HCT116 (cell line): ENCODE measurements at regions not wholly inside any gene's neighbourhood (a gene's known extent, or its start where the extent isn't known, plus 50 kb on each side); places are given as distances from the start of the nearest gene placed in this dataset.

Experiments
- ATAC-seq: fragments of 200-7000 bp; cut with Tn5 transposase; 2 replicates; pipeline ENCODE4 v1.9.1; 2020; ENCODE audit warnings: mild to moderate bottlenecking, moderate library complexity
- BruUV-seq: library from RNA; stranded (reverse); fragments of 400-500 nt; replicated peaks from 2 replicates; lab custom pipeline; 2021; lab: Mats Ljungman, UMichigan
- CTCF ChIA-PET: fragments of 300-600 bp; sonication (Branson Sonifier 250); formaldehyde crosslinking; loops from one replicate; lab custom pipeline; 2021; ENCODE audit warnings: antibody characterized with exemption; lab: Charles Lee
- POLR2A ChIA-PET: fragments of 300-600, 350-600 bp; sonication (Branson Sonifier 250); formaldehyde crosslinking; loops from one replicate; lab custom pipeline; 2021; ENCODE audit warnings: antibody characterized with exemption; lab: Charles Lee
- RAD21 ChIA-PET, 2 experiments: fragments of 300-600 bp; sonication (Branson Sonifier 250); formaldehyde crosslinking; loops; one replicate each; lab custom pipeline; 2023; ENCODE audit warnings: low total read pairs in 2 of 2; ENCODE audit not compliant: uncharacterized antibody in 2 of 2, unreplicated experiment in 2 of 2, low non-redundant PET in 1 of 2; lab: Charles Lee
- DNase-seq: peaks from one replicate; pipeline ENCODE4 v3.0.0-alpha.2; 2010; ENCODE audit warnings: low read depth, low spot score
- H2AFZ ChIP-seq: fragments of 200-600 bp; shearing (Covaris generic), sonication (generic); 2 replicates; pipeline ENCODE4 v1.6.1; 2017; ENCODE audit warnings: low read depth, mixed run types, mixed read lengths, antibody characterized with exemption, low read length; ENCODE audit not compliant: poor library complexity, severe bottlenecking
- H3K27ac ChIP-seq: 2 replicates; pipeline ENCODE4 v1.5.1; 2012; ENCODE audit warnings: low read depth, low read length
- H3K27me3 ChIP-seq: fragments of 200-600 bp; sonication (generic); 2 replicates; pipeline ENCODE4 v1.6.1; 2016; ENCODE audit warnings: mixed run types, low read length, mixed read lengths; ENCODE audit not compliant: insufficient read depth
- H3K36me3 ChIP-seq, 2 experiments: fragments of 200-500 bp in 1 of 2; fragments of 200-600 bp in 1 of 2; sonication (Bioruptor generic) in 1 of 2; sonication (generic) in 1 of 2; 2 replicates each; pipeline versions ENCODE4 v1.5.1 to v1.6.1; 2014 to 2016; ENCODE audit warnings: low read length in 2 of 2, inconsistent platforms in 1 of 2, mixed read lengths in 1 of 2, mixed run types in 1 of 2; ENCODE audit not compliant: insufficient read depth in 2 of 2, control insufficient read depth in 1 of 2
- H3K4me1 ChIP-seq, 2 experiments: fragments of 200-600 bp in 1 of 2; sonication (generic) in 1 of 2; 2 replicates each; pipeline versions ENCODE4 v1.5.1 to v1.6.1; 2012 to 2017; ENCODE audit warnings: low read length in 2 of 2, inconsistent platforms in 1 of 2, mild to moderate bottlenecking in 1 of 2, mixed read lengths in 1 of 2, mixed run types in 1 of 2, moderate library complexity in 1 of 2; ENCODE audit not compliant: insufficient read depth in 2 of 2, control insufficient read depth in 1 of 2
- H3K4me2 ChIP-seq: fragments of 200-600 bp; sonication (generic); 2 replicates; pipeline ENCODE4 v1.6.1; 2017; ENCODE audit warnings: mixed run types, low read length, mixed read lengths
- H3K4me3 ChIP-seq, 2 experiments: fragments of 200-600 bp in 1 of 2; sonication (generic) in 1 of 2; replicated peaks in 1 of 2; 2 replicates each; pipeline ENCODE4 v1.5.1; 2011 to 2016; ENCODE audit warnings: low read length in 2 of 2, control low read depth in 1 of 2, low read depth in 1 of 2, mild to moderate bottlenecking in 1 of 2, mixed read lengths in 1 of 2, mixed run types in 1 of 2
- H3K79me2 ChIP-seq: fragments of 200-600 bp; sonication (generic); 2 replicates; pipeline ENCODE4 v1.6.1; 2017; ENCODE audit warnings: mild to moderate bottlenecking, mixed run types, low read length, moderate library complexity, mixed read lengths; ENCODE audit not compliant: insufficient read depth
- H3K9ac ChIP-seq: fragments of 200-600 bp; sonication (generic); 2 replicates; pipeline ENCODE4 v1.6.1; 2016; ENCODE audit warnings: low read length, mixed read lengths
- H3K9me2 ChIP-seq: fragments of 200-600 bp; sonication (generic), shearing (Covaris generic); 2 replicates; pipeline ENCODE4 v1.6.1; 2017; ENCODE audit warnings: mixed run types, mild to moderate bottlenecking, moderate library complexity; ENCODE audit not compliant: insufficient read depth
- H3K9me3 ChIP-seq, 2 experiments: fragments of 200-500 bp in 1 of 2; fragments of 200-600 bp in 1 of 2; sonication (Bioruptor generic) in 1 of 2; sonication (generic) in 1 of 2; 2 replicates each; pipeline ENCODE4 v1.6.1; 2014 to 2017; ENCODE audit warnings: low read length in 2 of 2, mixed read lengths in 2 of 2, inconsistent platforms in 1 of 2, low read depth in 1 of 2, mild to moderate bottlenecking in 1 of 2, mixed run types in 1 of 2, moderate library complexity in 1 of 2; ENCODE audit not compliant: control insufficient read depth in 1 of 2, insufficient read depth in 1 of 2
- H4K20me1 ChIP-seq: fragments of 200-600 bp; sonication (generic), shearing (Covaris generic); 2 replicates; pipeline ENCODE4 v1.6.1; 2017; ENCODE audit warnings: mixed run types, mild to moderate bottlenecking, moderate library complexity; ENCODE audit not compliant: insufficient read depth
- CBX3 ChIP-seq: IDR thresholded peaks from 2 replicates; pipeline ENCODE4 v1.6.1; 2012; ENCODE audit warnings: low read depth
- ELF1 ChIP-seq: IDR thresholded peaks from 2 replicates; pipeline ENCODE4 v1.6.1; 2012; ENCODE audit warnings: low read depth, borderline replicate concordance
- EZH2phosphoT487 ChIP-seq: fragments of 200-600 bp; IDR thresholded peaks from 2 replicates; pipeline ENCODE4 v1.6.1; 2018; ENCODE audit warnings: antibody characterized with exemption, borderline replicate concordance
- FOSL1 ChIP-seq: IDR thresholded peaks from 2 replicates; pipeline ENCODE4 v1.6.1; 2012; ENCODE audit warnings: low read depth
- POLR2A ChIP-seq: IDR thresholded peaks from 2 replicates; pipeline ENCODE4 v1.7.0; 2011; ENCODE audit warnings: borderline replicate concordance; ENCODE audit not compliant: insufficient read depth, insufficient read length; ENCODE audit errors: extremely low read depth
- POLR2AphosphoS5 ChIP-seq: IDR thresholded peaks from 2 replicates; pipeline ENCODE4 v1.6.1; 2011; ENCODE audit warnings: mild to moderate bottlenecking, low read depth, low read length, moderate library complexity
- RAD21 ChIP-seq: IDR thresholded peaks from 2 replicates; pipeline ENCODE4 v1.6.1; 2012; ENCODE audit warnings: low read depth, mild to moderate bottlenecking
- YY1 ChIP-seq: IDR thresholded peaks from 2 replicates; pipeline ENCODE4 v1.6.1; 2011; ENCODE audit warnings: low read length, low read depth, moderate library complexity, mild to moderate bottlenecking; ENCODE audit not compliant: insufficient replicate concordance; ENCODE audit errors: extremely low read depth
- ZNF274 ChIP-seq: fragments of 200-500 bp; sonication (Bioruptor generic); IDR thresholded peaks from 2 replicates; pipeline ENCODE4 v1.6.1; 2014; ENCODE audit warnings: mild to moderate bottlenecking, low read depth, low read length, inconsistent platforms
- intact Hi-C: fragments of 100-400 bp; cut with micrococcal nuclease; formaldehyde crosslinking; loops from 2 replicates; pipeline ENCODE4 v1.10.0; 2022
- TF ChIP-seq, protein P1 (sequence below): IDR thresholded peaks from 2 replicates; pipeline ENCODE4 v1.6.1; 2012; ENCODE audit warnings: low read depth
- TF ChIP-seq, protein P2 (sequence below): IDR thresholded peaks from 2 replicates; pipeline ENCODE4 v1.6.1; 2011; ENCODE audit warnings: mild to moderate bottlenecking, low read length, moderate library complexity; ENCODE audit not compliant: insufficient replicate concordance; ENCODE audit errors: extremely low read depth

DNA sequence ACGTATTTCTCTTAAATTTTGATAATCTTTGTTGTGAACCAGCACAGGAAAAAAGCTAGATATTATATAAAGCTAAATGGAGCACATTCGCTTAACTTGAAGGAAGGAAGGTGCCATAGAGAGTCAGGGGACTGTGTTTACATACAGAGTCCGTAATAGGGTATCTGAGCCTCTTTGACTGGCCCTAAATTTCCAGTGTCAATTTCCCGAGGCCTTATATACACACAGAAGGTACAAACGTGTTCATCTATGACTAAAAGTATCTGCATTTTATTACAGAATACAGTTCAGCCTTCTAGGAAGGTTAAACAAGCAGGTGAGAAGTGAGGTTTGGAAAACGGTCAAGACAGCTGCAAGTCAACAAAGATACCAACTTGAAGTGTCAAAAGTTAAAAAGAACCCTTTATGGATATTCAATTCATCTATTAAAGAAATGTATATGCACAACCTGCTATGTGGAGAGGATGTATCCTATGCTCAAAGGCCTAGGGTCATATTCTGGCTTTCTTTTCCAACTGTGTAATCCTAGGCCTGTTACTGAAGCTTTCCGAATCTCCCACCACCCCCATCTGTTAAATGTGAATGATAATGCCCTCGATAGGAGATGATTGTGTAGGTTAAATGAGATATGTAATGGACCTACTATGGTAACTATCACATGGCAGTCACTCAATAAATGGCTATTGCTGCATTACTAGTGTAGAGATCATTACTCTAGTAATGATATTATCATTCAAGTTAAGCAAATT lies 263.7 kb upstream of the MAF start:
- intact Hi-C loops: no loop called here
- Histone ChIP-seq H3K9me2 (no peaks in the 10 kb centered on the region), H2AFZ (no peak overlapping the region), H3K4me2 (no peak overlapping the region), H4K20me1 (no peaks in the 10 kb centered on the region), H3K36me3 (no peaks in the 10 kb centered on the region), H3K27ac (no peak overlapping the region), H3K4me3 (no peak overlapping the region), H3K4me1 (no peaks in the 10 kb centered on the region), H3K9me3 (peaks cover 47 to 49% of the 10 kb centered on the region in 2 experiments; a peak in 2 of 4 replicates)
- POLR2A ChIA-PET: no interaction called here
- CTCF ChIA-PET: no interaction called here
- no TSS peak for BruUV-seq
- TF ChIP-seq POLR2A (no peak), ZNF274 (no peak), CBX3 (no peak), EZH2phosphoT487 (no peak), RAD21 (no peak), YY1 (no peak)
- TF ChIP-seq, all 23 proteins: peak for 0
- Histone ChIP-seq H3K79me2 (no peaks in the 10 kb centered on the region), H3K27me3 (no peaks in the 10 kb centered on the region), H3K9ac (no peak overlapping the region)
- RAD21 ChIA-PET: no interaction called here
- ATAC-seq (no peak), DNase-seq (no peak)

DNA sequence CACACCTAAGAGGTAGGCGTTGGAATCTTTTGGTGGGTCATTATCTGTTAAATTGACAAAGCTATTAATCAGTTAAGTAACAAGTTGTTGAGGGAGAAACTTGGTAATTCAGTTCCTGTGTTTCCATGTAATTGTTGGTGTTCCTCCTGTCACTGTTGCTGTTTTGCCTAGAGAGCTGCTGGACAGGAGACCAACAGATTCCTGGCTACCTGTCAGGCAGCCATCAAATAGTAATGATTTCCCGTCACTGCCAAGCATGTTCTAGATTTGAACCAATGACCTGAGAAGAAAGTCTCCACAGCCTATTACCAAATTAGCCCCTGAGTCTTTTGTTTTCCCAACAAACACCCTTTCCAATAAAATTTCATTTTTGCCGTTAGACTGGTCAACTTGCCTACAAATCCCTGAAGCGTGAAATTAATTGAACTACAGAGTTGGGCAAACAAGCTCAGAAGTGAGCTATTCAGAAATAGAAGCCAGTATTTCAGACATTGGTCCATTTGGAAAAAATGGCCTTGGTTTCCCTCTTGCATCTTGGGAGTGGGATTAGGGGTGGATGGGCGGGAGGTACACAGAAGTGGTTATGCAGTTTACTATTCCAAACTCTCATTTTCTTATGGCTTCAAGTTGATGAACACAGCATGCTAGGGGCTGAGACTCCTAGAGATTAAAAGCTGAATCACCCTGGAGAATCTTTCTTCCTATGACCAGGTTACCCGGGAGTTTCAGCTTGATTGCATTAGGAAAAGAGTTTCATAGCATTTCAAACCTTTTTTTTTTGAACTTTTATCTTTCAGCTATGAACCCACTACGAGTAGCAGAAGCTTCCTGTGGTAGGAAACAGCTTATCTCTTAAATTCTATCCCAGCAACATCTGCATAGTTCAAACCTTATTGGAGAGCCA lies 262.8 kb upstream of the MAF start:
- CTCF ChIA-PET: no interaction called here
- intact Hi-C loops: no loop called here

More for the DNA sequence above, 262.8 kb upstream of the MAF start:
- Histone ChIP-seq H3K4me1 (no peaks in the 10 kb centered on the region), H3K9me3 (peaks cover 43 to 49% of the 10 kb centered on the region in 2 experiments; a peak in 2 of 4 replicates)
- TF ChIP-seq YY1 (no peak), FOSL1 (no peak), ELF1 (no peak), POLR2A (no peak), ZNF274 (no peak), RAD21 (no peak), POLR2AphosphoS5 (no peak)
- TF ChIP-seq, protein P1, sequence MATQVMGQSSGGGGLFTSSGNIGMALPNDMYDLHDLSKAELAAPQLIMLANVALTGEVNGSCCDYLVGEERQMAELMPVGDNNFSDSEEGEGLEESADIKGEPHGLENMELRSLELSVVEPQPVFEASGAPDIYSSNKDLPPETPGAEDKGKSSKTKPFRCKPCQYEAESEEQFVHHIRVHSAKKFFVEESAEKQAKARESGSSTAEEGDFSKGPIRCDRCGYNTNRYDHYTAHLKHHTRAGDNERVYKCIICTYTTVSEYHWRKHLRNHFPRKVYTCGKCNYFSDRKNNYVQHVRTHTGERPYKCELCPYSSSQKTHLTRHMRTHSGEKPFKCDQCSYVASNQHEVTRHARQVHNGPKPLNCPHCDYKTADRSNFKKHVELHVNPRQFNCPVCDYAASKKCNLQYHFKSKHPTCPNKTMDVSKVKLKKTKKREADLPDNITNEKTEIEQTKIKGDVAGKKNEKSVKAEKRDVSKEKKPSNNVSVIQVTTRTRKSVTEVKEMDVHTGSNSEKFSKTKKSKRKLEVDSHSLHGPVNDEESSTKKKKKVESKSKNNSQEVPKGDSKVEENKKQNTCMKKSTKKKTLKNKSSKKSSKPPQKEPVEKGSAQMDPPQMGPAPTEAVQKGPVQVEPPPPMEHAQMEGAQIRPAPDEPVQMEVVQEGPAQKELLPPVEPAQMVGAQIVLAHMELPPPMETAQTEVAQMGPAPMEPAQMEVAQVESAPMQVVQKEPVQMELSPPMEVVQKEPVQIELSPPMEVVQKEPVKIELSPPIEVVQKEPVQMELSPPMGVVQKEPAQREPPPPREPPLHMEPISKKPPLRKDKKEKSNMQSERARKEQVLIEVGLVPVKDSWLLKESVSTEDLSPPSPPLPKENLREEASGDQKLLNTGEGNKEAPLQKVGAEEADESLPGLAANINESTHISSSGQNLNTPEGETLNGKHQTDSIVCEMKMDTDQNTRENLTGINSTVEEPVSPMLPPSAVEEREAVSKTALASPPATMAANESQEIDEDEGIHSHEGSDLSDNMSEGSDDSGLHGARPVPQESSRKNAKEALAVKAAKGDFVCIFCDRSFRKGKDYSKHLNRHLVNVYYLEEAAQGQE: no peak
- TF ChIP-seq, protein P2, sequence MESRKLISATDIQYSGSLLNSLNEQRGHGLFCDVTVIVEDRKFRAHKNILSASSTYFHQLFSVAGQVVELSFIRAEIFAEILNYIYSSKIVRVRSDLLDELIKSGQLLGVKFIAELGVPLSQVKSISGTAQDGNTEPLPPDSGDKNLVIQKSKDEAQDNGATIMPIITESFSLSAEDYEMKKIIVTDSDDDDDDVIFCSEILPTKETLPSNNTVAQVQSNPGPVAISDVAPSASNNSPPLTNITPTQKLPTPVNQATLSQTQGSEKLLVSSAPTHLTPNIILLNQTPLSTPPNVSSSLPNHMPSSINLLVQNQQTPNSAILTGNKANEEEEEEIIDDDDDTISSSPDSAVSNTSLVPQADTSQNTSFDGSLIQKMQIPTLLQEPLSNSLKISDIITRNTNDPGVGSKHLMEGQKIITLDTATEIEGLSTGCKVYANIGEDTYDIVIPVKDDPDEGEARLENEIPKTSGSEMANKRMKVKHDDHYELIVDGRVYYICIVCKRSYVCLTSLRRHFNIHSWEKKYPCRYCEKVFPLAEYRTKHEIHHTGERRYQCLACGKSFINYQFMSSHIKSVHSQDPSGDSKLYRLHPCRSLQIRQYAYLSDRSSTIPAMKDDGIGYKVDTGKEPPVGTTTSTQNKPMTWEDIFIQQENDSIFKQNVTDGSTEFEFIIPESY: no peak
- TF ChIP-seq, all 23 proteins: peak for 0
- no peak overlapping the region for H3K27ac ChIP-seq
- H4K20me1 ChIP-seq: no peaks in the 10 kb centered on the region
- H3K9ac ChIP-seq: no peak overlapping the region
- H3K36me3 ChIP-seq: no peaks in the 10 kb centered on the region
- no peak for DNase-seq
- ChIA-PET RAD21 (no interaction called here), POLR2A (no interaction called here)
- H3K27me3 ChIP-seq: no peaks in the 10 kb centered on the region
- no peak overlapping the region for H3K4me3 ChIP-seq
- no peak for ATAC-seq
- no peak overlapping the region for H3K4me2 ChIP-seq
- no peak overlapping the region for H2AFZ ChIP-seq
- H3K9me2 ChIP-seq: no peaks in the 10 kb centered on the region
- BruUV-seq: no TSS peak
- H3K79me2 ChIP-seq: no peaks in the 10 kb centered on the region
